ENCODE measurements at regions not wholly inside any gene's neighbourhood (a gene's known extent, or its start where the extent isn't known, plus 50 kb on each side); places are given as distances from the start of the nearest gene placed in this dataset.

GRCh38 chr1:208559597-208560329, 315.6 kb upstream of the PLXNA2 start:
- TF ChIP-seq CTCF (IDR thresholded peaks at IDR 0.05) (no peak), POLR2A (IDR thresholded peaks at IDR 0.05) (no peak)
